Thyroid gland (tissue), 4 donors: ENCODE measurements at regions not wholly inside any gene's neighbourhood (a gene's known extent, or its start where the extent isn't known, plus 50 kb on each side); places are given as distances from the start of the nearest gene placed in this dataset.

Experiments
- CTCF ChIP-seq, 6 experiments: fragments of 200-600 bp in 3 of 6; fragments of 450-650 bp in 3 of 6; sonication (generic) in 3 of 6; IDR thresholded peaks; one replicate each; pipeline ENCODE4 v1.5.1; 2016 to 2019; ENCODE audit warnings: antibody characterized with exemption in 6 of 6, mild to moderate bottlenecking in 2 of 6, inconsistent platforms in 1 of 6, moderate library complexity in 1 of 6
- POLR2A ChIP-seq, 2 donors: fragments of 450-650 bp; IDR thresholded peaks; one replicate each; pipeline ENCODE4 v1.6.1; 2017; ENCODE audit warnings: antibody characterized with exemption in 2 of 2, mild to moderate bottlenecking in 2 of 2, moderate library complexity in 1 of 2

DNA sequence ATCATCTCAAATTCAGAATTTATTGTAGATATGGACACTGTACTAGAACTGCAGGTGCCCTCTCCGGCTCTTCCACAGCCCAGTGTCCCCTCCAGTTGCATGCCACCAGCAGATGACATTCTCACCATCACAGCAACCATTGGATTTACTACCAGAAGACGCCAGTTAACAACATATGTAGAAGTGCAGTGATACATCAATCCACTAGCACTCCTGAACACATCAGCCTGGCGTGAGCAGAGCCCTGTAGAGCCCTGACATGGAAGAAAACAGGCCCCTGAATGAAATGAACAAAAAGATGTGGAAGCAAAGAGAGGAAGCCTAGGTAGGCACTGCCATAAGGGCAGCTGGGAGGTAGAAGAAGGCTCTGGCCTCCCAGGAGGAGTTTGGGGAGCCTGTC lies 73.1 kb upstream of the GALNT2 start:
- no peak for TF ChIP-seq CTCF (IDR thresholded peaks at IDR 0.05)
- TF ChIP-seq POLR2A (IDR thresholded peaks at IDR 0.05) = no peak
